KMS-11 (cell line): ENCODE measurements at regions not wholly inside any gene's neighbourhood (a gene's known extent, or its start where the extent isn't known, plus 50 kb on each side); places are given as distances from the start of the nearest gene placed in this dataset.

ENCODE experiments used
- H2AFZ ChIP-seq: fragments of 200-600 bp; sonication (generic); 2 replicates; pipeline ENCODE4 v1.6.1; 2016; ENCODE audit warnings: antibody characterized with exemption, mixed run types, low read depth
- H3K27ac ChIP-seq: fragments of 200-600 bp; sonication (generic); 2 replicates; pipeline ENCODE4 v1.6.1; 2016; ENCODE audit warnings: mild to moderate bottlenecking, mixed run types
- H3K27me3 ChIP-seq: fragments of 200-600 bp; sonication (generic); 2 replicates; pipeline ENCODE4 v1.6.1; 2017; ENCODE audit warnings: mild to moderate bottlenecking, low read depth, mixed run types, moderate library complexity; ENCODE audit not compliant: insufficient read depth
- H3K36me3 ChIP-seq: fragments of 200-600 bp; sonication (generic); 2 replicates; pipeline ENCODE4 v1.6.1; 2017; ENCODE audit warnings: mild to moderate bottlenecking, mixed run types; ENCODE audit not compliant: insufficient read depth
- H3K4me1 ChIP-seq: fragments of 200-600 bp; sonication (generic); 2 replicates; pipeline ENCODE4 v1.6.1; 2016; ENCODE audit warnings: mild to moderate bottlenecking, low read depth, mixed run types; ENCODE audit not compliant: poor library complexity, severe bottlenecking
- H3K4me2 ChIP-seq: fragments of 200-600 bp; sonication (generic); 2 replicates; pipeline ENCODE4 v1.7.0; 2016; ENCODE audit warnings: mild to moderate bottlenecking, mixed run types
- H3K4me3 ChIP-seq: fragments of 200-600 bp; sonication (generic); IDR thresholded peaks from 2 replicates; pipeline ENCODE4 v1.6.1; 2017; ENCODE audit warnings: low read depth, low read length, mixed read lengths; ENCODE audit not compliant: insufficient read depth
- H3K79me2 ChIP-seq: fragments of 200-600 bp; sonication (generic); 2 replicates; pipeline ENCODE4 v1.6.1; 2016; ENCODE audit warnings: low read depth, mixed run types; ENCODE audit not compliant: insufficient read depth
- H3K9ac ChIP-seq: fragments of 200-600 bp; sonication (generic); 2 replicates; pipeline ENCODE4 v1.6.1; 2016; ENCODE audit warnings: mild to moderate bottlenecking, mixed run types
- H4K20me1 ChIP-seq: fragments of 200-600 bp; sonication (generic); 2 replicates; pipeline ENCODE4 v1.6.1; 2016; ENCODE audit warnings: mild to moderate bottlenecking, mixed run types; ENCODE audit not compliant: insufficient read depth
- TF ChIP-seq, protein P1 (sequence below): fragments of 200-600 bp; sonication (generic); conservative IDR thresholded peaks from 2 replicates; pipeline ENCODE4 v1.6.1; 2017; ENCODE audit warnings: low read depth, mild to moderate bottlenecking, antibody characterized with exemption, low read length, moderate library complexity, mixed read lengths

DNA sequence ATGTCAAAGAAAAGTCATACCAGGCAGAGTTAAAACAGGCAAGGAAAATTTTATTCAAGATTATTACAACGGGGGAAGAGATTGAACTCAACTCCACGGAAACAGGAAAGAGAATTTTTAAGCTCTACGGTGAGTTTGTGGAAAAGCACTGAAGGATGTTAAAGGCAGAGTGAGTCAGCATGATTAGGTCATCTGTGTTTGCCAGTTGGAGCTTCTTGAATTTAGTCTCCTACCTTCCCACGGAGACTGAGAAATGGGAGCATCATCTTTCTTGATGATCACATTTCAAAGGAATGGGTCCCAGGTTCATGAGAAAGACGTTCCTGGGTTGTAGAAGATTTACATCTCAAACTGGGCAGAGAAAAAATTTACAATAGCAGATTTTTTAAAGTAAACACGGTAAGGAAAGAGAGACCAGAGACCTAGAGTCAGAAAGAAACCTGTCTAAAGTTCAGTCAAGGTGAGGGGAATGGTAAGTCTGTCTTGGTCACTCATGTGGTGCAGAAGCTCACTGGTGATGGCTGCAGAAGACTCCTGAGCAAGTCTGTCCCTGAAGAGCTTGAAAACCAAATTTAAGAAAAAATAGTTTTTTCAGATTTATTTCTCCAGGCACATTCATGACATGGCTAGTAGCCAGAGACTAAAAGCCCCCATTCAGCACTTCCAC is 516.9 kb upstream of the LRRN3 start:
- Histone ChIP-seq H3K4me2 (no peak overlapping the region), H3K9ac (no peak overlapping the region), H3K27ac (no peak overlapping the region)

DNA sequence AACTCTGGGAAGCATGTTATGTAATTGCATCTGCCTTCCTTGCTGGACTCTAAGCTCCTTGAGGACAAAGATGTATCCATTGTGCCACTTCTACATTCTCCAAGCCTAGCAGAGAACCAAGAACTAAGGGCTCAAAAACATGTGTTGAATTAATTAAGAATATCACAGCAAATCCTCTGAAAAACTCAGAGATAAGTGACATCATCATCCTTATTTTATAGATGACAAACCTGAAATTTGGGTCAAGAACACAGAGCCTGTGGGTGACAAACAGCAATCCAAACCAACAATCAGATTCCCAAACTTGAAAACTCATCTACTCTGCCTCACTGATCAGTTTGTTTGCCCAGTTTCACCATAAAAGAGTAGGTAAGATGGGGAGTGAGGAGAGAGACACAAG is 503.6 kb upstream of the LRRN3 start:
- Histone ChIP-seq H3K4me1 (no peaks in the 10 kb centered on the region), H4K20me1 (no peaks in the 10 kb centered on the region), H3K27ac (no peak overlapping the region), H3K9ac (no peak overlapping the region), H3K4me2 (no peak overlapping the region), H2AFZ (no peak overlapping the region), H3K4me3 (no peak overlapping the region), H3K27me3 (no peaks in the 10 kb centered on the region), H3K36me3 (no peaks in the 10 kb centered on the region), H3K79me2 (no peaks in the 10 kb centered on the region)
- TF ChIP-seq, protein P1, sequence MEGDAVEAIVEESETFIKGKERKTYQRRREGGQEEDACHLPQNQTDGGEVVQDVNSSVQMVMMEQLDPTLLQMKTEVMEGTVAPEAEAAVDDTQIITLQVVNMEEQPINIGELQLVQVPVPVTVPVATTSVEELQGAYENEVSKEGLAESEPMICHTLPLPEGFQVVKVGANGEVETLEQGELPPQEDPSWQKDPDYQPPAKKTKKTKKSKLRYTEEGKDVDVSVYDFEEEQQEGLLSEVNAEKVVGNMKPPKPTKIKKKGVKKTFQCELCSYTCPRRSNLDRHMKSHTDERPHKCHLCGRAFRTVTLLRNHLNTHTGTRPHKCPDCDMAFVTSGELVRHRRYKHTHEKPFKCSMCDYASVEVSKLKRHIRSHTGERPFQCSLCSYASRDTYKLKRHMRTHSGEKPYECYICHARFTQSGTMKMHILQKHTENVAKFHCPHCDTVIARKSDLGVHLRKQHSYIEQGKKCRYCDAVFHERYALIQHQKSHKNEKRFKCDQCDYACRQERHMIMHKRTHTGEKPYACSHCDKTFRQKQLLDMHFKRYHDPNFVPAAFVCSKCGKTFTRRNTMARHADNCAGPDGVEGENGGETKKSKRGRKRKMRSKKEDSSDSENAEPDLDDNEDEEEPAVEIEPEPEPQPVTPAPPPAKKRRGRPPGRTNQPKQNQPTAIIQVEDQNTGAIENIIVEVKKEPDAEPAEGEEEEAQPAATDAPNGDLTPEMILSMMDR, result no peak

More for the DNA sequence above, 516.9 kb upstream of the LRRN3 start:
- Histone ChIP-seq H3K27me3 (no peaks in the 10 kb centered on the region), H2AFZ (no peak overlapping the region), H3K36me3 (no peaks in the 10 kb centered on the region), H3K79me2 (no peaks in the 10 kb centered on the region), H3K4me1 (no peaks in the 10 kb centered on the region), H3K4me3 (no peak overlapping the region), H4K20me1 (no peaks in the 10 kb centered on the region)
- TF ChIP-seq, protein P1, result no peak

DNA sequence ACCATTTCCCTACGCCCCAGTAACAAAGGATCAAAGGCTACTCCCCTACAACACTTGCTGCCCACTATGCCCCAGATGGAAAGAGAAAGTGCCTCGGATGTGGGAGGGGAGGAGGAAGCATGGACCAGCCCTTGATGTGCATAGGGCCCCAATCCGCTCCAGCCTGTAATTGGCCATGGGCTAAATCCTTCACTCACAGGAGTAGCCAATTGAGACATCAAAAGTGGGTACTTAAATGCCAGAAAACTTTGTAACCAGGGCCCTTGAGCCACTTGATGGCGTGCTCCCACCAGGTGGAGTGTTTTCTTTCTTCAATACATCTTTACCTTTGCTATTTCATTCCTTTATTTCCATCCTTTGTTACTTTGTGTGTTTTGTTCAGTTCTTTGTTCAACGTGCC is 500.5 kb upstream of the LRRN3 start:
- Histone ChIP-seq H3K4me3 (no peak overlapping the region), H4K20me1 (no peaks in the 10 kb centered on the region), H2AFZ (no peak overlapping the region), H3K27ac (no peak overlapping the region), H3K9ac (no peak overlapping the region), H3K4me1 (no peaks in the 10 kb centered on the region), H3K4me2 (no peak overlapping the region), H3K27me3 (no peaks in the 10 kb centered on the region), H3K36me3 (no peaks in the 10 kb centered on the region), H3K79me2 (no peaks in the 10 kb centered on the region)
- TF ChIP-seq, protein P1, result no peak

DNA sequence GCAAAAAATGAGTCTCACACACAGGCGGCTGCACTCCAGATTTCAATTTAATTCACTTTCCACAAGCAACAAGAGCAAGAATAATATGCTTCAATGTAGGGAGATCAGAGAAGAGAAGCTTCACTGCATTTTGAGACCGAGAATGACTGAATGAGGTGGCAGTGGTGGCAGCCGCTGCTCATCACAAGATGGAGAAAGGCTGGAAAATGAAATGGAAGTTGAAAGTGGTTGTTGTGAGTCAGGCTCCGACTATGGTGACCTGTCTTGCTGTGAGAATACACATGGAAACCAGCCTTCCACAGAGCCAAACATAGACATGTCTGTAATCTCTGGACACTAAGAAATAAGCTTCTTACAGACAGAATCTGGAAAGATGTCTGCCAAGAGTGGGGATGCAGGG is 499.6 kb upstream of the LRRN3 start:
- Histone ChIP-seq H3K4me1 (no peaks in the 10 kb centered on the region), H3K27me3 (no peaks in the 10 kb centered on the region), H3K79me2 (no peaks in the 10 kb centered on the region), H3K36me3 (no peaks in the 10 kb centered on the region), H3K27ac (no peak overlapping the region), H2AFZ (no peak overlapping the region), H3K4me2 (no peak overlapping the region), H4K20me1 (no peaks in the 10 kb centered on the region), H3K4me3 (no peak overlapping the region), H3K9ac (no peak overlapping the region)
- TF ChIP-seq, protein P1, result no peak
